SU-DHL-6 (cell line): ENCODE measurements at regions not wholly inside any gene's neighbourhood (a gene's known extent, or its start where the extent isn't known, plus 50 kb on each side); places are given as distances from the start of the nearest gene placed in this dataset.

ENCODE experiments used
- H2AFZ ChIP-seq: fragments of 200-600 bp; sonication (generic); 2 replicates; pipeline ENCODE4 v1.6.1; 2014; ENCODE audit warnings: low read depth, mild to moderate bottlenecking, moderate library complexity, mixed read lengths, antibody characterized with exemption, low read length; ENCODE audit not compliant: severe bottlenecking
- H3F3A ChIP-seq: fragments of 200-600 bp; shearing (Covaris generic); 2 replicates; pipeline ENCODE4 v1.6.0; 2016; ENCODE audit warnings: antibody characterized with exemption, mild to moderate bottlenecking; ENCODE audit not compliant: insufficient read depth
- H3K27ac ChIP-seq: fragments of 200-600 bp; sonication (generic); 2 replicates; pipeline ENCODE4 v1.5.1; 2016; ENCODE audit warnings: low read depth, mild to moderate bottlenecking, low read length, moderate library complexity, mixed read lengths
- H3K27me3 ChIP-seq: fragments of 200-600 bp; sonication (generic), shearing (Covaris generic); 2 replicates; pipeline ENCODE4 v1.6.0; 2014; ENCODE audit warnings: mild to moderate bottlenecking, low read length
- H3K36me3 ChIP-seq: fragments of 200-600 bp; sonication (generic); 2 replicates; pipeline ENCODE4 v1.6.1; 2014; ENCODE audit warnings: mild to moderate bottlenecking, low read length, mixed read lengths
- H3K4me2 ChIP-seq: fragments of 300-600, 200-600 bp; shearing (Covaris generic), sonication (generic); 2 replicates; pipeline ENCODE4 v1.6.0; 2014; ENCODE audit warnings: low read length, low read depth, mild to moderate bottlenecking; ENCODE audit not compliant: poor library complexity, severe bottlenecking
- H3K4me3 ChIP-seq: fragments of 200-600 bp; sonication (generic); 2 replicates; pipeline ENCODE4 v1.5.1; 2014; ENCODE audit warnings: antibody characterized with exemption, low read length, mild to moderate bottlenecking, mixed read lengths; ENCODE audit not compliant: insufficient read depth, poor library complexity, severe bottlenecking
- H3K79me2 ChIP-seq: fragments of 200-600 bp; sonication (generic); 2 replicates; pipeline ENCODE4 v1.6.1; 2014; ENCODE audit warnings: mild to moderate bottlenecking, low read length, moderate library complexity; ENCODE audit not compliant: insufficient read depth
- H3K9ac ChIP-seq: fragments of 200-600 bp; sonication (generic); 2 replicates; pipeline ENCODE4 v1.7.0; 2014; ENCODE audit warnings: mild to moderate bottlenecking, low read length
- H3K9me2 ChIP-seq: fragments of 200-600 bp; sonication (generic); replicated peaks from 2 replicates; pipeline ENCODE4 v1.6.1; 2014; ENCODE audit warnings: low read length; ENCODE audit not compliant: insufficient read depth
- H3K9me3 ChIP-seq: fragments of 200-600 bp; sonication (generic); 2 replicates; pipeline ENCODE4 v1.6.1; 2014; ENCODE audit warnings: low read length, mixed read lengths; ENCODE audit not compliant: insufficient read depth
- H4K20me1 ChIP-seq: fragments of 200-600 bp; sonication (generic); 2 replicates; pipeline ENCODE4 v1.6.1; 2014; ENCODE audit warnings: low read depth, mild to moderate bottlenecking, antibody characterized with exemption, low read length, moderate library complexity, mixed read lengths
- CTCF ChIP-seq: fragments of 200-600 bp; sonication (generic); IDR thresholded peaks from one replicate; pipeline ENCODE4 v1.5.1; 2017; ENCODE audit warnings: antibody characterized with exemption, mild to moderate bottlenecking, low read length, moderate library complexity; ENCODE audit not compliant: insufficient read depth, poor library complexity, severe bottlenecking
- EZH2phosphoT487 ChIP-seq: fragments of 200-600 bp; sonication (generic), shearing (Covaris generic); conservative IDR thresholded peaks from 2 replicates; pipeline ENCODE4 v1.6.1; 2018; ENCODE audit warnings: mild to moderate bottlenecking, antibody characterized with exemption, low read length, moderate library complexity, mixed read lengths

DNA sequence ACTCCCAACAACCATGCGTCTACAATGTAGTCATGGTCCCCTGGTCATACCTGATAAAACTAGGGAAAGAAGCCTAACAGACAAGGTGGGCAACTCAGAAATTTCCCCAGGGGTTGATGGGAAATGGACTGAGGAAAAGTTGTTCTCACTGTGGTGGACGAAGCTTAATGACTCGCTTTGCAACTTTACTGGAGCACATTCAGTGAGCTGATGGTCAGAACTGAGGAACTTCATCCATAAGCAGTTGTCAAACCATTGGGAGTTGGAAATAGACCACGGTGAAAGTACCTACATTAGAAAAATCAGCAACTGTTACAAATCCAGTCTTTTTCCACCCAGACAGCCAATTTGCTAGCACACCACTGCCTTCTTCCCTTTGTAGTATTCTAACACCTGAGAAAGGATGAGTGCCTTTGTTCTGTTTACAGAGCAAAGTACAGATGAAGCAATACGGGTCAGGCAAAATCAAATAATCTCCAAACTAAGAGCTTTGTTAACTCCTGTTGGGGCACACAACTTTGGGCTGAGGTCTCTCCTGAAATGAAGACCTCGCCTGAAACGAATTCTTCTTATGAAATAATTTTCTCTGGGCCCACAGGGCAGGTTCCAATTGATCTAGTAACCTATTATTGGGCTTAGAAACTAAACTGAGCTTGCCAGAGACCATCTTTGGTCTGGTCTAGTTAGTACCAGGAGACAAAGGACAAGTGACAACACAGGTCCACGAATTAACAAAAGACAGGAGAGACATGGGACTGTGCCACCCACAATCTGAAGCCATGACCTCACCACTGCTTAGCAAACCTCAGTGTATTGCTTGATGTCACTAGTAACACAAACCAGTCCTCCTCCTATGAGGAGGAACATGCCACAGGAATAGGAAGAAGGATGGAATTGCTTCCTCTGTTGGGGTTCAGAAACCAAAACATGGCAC, 58.9 kb upstream of the NFKB1 start:
- no peak for TF ChIP-seq EZH2phosphoT487
- no peak for TF ChIP-seq CTCF
- no peaks in the 10 kb centered on the region for H3F3A ChIP-seq
- H3K27ac ChIP-seq, result no peak overlapping the region
- H3K9me3 ChIP-seq, result no peaks in the 10 kb centered on the region
- H4K20me1 ChIP-seq, result no peaks in the 10 kb centered on the region
- no peak overlapping the region for H3K9ac ChIP-seq
- H3K4me2 ChIP-seq, result no peak overlapping the region
- H3K79me2 ChIP-seq, result no peaks in the 10 kb centered on the region
- H3K4me3 ChIP-seq, result no peak overlapping the region
- no peaks in the 10 kb centered on the region for H3K27me3 ChIP-seq
- H2AFZ ChIP-seq, result no peak overlapping the region
- no peaks in the 10 kb centered on the region for H3K36me3 ChIP-seq
- H3K9me2 ChIP-seq, result no peaks in the 10 kb centered on the region

DNA sequence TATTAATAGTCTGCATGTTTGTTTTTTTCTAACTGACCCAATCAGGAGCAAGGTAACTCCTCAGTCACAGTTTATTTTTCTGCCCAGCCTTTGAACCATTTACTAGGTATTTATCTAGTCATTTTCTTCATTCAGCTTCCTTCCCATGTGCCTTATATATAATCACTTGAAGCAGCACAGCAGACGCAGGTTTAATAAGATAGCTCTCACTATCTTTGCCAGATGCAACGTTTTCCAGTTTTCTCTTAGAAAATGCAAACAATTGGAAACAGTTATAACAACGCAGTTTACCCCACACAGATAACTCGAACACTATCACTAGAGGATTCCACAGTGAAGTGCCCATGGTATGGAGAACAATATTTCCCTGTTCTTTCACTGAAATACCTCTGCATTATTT, 56.4 kb upstream of the NFKB1 start:
- Histone ChIP-seq H4K20me1 (no peaks in the 10 kb centered on the region), H3K4me2 (no peak overlapping the region), H3K4me3 (no peak overlapping the region), H2AFZ (no peak overlapping the region), H3K9me3 (no peaks in the 10 kb centered on the region), H3K9ac (no peak overlapping the region), H3K36me3 (no peaks in the 10 kb centered on the region), H3K9me2 (no peaks in the 10 kb centered on the region), H3F3A (no peaks in the 10 kb centered on the region), H3K27ac (no peak overlapping the region), H3K79me2 (no peaks in the 10 kb centered on the region), H3K27me3 (no peaks in the 10 kb centered on the region)
- TF ChIP-seq EZH2phosphoT487, result no peak
- TF ChIP-seq CTCF, result no peak

DNA sequence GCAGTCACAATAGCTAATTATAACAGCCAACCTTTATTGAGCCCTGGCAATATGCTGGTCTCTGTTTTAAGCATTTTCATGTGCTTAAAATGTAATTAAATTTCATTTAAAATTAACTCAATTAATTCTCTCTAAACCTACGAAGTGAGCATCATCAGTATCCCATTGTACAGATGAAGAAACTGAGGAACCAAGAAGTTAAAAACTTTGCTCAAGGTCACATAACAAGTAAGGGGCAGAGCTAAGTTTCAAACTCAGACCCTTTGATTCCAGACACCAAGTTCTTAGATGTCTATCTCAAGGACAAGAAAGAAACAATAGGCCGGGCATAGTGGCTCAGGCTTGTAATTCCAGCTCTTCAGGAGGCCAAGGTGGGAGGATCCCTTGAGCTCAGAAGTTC, 55.9 kb upstream of the NFKB1 start:
- Histone ChIP-seq H3K79me2 (no peaks in the 10 kb centered on the region), H3K4me3 (no peak overlapping the region), H3F3A (no peaks in the 10 kb centered on the region), H3K27ac (no peak overlapping the region), H3K9ac (no peak overlapping the region), H3K9me3 (no peaks in the 10 kb centered on the region), H4K20me1 (no peaks in the 10 kb centered on the region), H3K36me3 (no peaks in the 10 kb centered on the region), H2AFZ (no peak overlapping the region), H3K4me2 (no peak overlapping the region), H3K9me2 (no peaks in the 10 kb centered on the region), H3K27me3 (no peaks in the 10 kb centered on the region)
- TF ChIP-seq CTCF (no peak), EZH2phosphoT487 (no peak)
